ENCODE measurements at regions not wholly inside any gene's neighbourhood (a gene's known extent, or its start where the extent isn't known, plus 50 kb on each side); places are given as distances from the start of the nearest gene placed in this dataset.

DNA sequence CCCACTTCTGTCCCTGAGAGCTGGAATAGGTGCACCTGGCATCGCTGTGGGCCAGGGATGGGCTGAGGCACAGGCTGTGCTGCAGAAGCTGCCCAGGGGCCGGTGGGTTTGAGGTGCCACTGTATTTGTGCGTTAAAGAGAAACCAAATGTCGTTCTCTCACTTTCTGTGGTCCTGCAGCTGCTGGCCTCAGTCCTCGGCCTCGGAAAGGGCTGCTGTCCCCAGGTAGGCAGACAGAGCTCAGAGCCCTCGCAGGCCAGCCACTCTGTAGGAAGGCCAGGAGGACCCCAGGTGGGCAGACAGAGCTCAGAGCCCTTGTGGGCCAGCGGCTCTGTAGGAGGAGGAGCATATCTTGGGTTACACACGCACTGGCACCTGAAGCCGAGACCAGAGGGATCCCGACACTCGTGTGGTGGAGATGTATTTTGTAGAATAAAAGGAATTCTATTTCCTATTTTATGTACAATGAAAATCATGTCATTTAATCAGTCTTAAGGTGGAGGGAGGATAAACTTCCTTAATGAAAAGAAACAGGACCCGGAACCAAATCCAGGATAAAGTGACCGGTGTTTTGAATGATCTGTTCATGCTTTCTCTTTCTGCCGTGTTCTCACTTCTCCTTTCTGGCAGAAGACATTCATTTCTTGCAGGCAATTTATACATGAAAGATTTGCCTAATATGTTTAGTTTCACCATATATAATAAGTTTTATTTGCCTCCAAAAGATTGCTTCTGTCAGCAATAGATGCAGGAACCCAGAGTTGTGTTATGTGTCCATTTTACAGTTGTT lies 54.4 kb upstream of the HGFAC start:
- TF ChIP-seq, protein P1, sequence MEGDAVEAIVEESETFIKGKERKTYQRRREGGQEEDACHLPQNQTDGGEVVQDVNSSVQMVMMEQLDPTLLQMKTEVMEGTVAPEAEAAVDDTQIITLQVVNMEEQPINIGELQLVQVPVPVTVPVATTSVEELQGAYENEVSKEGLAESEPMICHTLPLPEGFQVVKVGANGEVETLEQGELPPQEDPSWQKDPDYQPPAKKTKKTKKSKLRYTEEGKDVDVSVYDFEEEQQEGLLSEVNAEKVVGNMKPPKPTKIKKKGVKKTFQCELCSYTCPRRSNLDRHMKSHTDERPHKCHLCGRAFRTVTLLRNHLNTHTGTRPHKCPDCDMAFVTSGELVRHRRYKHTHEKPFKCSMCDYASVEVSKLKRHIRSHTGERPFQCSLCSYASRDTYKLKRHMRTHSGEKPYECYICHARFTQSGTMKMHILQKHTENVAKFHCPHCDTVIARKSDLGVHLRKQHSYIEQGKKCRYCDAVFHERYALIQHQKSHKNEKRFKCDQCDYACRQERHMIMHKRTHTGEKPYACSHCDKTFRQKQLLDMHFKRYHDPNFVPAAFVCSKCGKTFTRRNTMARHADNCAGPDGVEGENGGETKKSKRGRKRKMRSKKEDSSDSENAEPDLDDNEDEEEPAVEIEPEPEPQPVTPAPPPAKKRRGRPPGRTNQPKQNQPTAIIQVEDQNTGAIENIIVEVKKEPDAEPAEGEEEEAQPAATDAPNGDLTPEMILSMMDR (IDR thresholded peaks at IDR 0.05; ENCODE audit: insufficient read depth, low read length, poor library complexity, severe bottlenecking), result no peak
- Histone ChIP-seq H3K27me3 (ENCODE audit: control insufficient read depth, insufficient read depth, low read length) (no peaks in the 10 kb centered on the region), H3K36me3 (ENCODE audit: control insufficient read depth, insufficient read depth, low read length) (no peaks in the 10 kb centered on the region), H3K4me3 (ENCODE audit: low read depth, low read length) (no peak overlapping the region)
- DNase-seq (ENCODE audit: low read depth), result no peak

DNA sequence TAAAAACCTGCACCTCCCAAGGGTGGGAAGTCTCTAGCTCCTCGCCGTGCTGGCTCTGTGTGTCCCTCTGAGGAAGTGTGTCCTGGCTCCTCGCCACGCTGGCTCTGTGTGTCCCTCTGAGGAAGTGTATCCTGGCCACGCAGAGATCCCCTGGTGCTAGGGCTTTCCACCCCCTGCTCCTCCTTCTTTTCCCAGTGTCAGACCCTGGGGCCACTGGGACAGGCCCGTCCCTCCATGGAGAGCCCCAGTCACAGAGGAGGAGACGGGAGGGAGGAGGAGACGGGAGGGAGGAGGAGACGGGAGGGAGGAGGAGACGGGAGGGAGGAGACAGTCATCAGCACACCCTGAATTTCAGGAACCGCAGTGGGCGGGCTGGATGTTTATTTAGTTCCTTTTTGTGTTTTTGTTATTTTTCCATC lies 53.8 kb upstream of the HGFAC start:
- TF ChIP-seq, protein P1 (IDR thresholded peaks at IDR 0.05; ENCODE audit: insufficient read depth, low read length, poor library complexity, severe bottlenecking), result no peak
- Histone ChIP-seq H3K36me3 (ENCODE audit: control insufficient read depth, insufficient read depth, low read length) (no peaks in the 10 kb centered on the region), H3K4me3 (ENCODE audit: low read depth, low read length) (no peak overlapping the region), H3K27me3 (ENCODE audit: control insufficient read depth, insufficient read depth, low read length) (no peaks in the 10 kb centered on the region)
- DNase-seq (ENCODE audit: low read depth), result no peak

DNA sequence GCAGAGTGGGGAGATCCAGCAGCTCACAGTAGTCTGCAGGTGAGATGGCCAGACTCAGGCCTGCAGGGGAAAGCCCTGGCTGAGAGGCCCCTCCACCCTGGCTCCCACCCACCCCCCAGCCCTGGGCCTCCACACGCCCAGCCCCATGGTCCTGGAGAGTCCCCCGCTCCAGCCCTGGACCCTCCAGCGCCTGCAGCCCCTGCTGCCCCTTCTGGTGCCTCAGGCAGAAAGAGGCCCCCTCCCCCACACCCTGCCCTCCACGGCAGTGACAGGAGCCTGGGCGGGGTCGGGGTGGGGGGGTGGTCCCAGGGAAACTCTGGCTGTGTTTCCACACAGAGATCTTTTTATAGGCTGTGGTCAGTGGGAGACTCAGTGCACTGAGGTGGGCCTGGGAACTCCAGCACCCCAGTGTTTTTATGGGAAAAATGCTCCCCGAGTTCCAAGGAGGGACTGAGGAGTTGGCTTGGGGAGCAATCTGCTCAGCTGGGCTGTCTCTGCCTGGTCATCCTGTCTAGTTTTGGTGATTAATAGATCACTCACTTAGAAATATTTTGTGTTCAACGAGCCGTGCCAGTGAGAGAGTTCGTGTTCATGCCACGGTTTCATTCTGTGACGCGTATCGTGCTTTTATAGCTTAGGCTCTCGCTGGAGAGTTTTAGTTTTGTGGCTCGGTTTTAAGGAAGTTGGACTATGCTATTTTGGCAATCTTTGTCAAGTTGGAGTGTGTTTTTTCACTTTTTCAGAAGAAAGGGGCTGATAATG lies 53.1 kb upstream of the HGFAC start:
- DNase-seq (ENCODE audit: low read depth), result peak; percentile 80
- Histone ChIP-seq H3K36me3 (ENCODE audit: control insufficient read depth, insufficient read depth, low read length) (no peaks in the 10 kb centered on the region), H3K4me3 (ENCODE audit: low read depth, low read length) (peak overlapping the region; percentile 14), H3K27me3 (ENCODE audit: control insufficient read depth, insufficient read depth, low read length) (no peaks in the 10 kb centered on the region)
- TF ChIP-seq, protein P1 (IDR thresholded peaks at IDR 0.05; ENCODE audit: insufficient read depth, low read length, poor library complexity, severe bottlenecking), result no peak

DNA sequence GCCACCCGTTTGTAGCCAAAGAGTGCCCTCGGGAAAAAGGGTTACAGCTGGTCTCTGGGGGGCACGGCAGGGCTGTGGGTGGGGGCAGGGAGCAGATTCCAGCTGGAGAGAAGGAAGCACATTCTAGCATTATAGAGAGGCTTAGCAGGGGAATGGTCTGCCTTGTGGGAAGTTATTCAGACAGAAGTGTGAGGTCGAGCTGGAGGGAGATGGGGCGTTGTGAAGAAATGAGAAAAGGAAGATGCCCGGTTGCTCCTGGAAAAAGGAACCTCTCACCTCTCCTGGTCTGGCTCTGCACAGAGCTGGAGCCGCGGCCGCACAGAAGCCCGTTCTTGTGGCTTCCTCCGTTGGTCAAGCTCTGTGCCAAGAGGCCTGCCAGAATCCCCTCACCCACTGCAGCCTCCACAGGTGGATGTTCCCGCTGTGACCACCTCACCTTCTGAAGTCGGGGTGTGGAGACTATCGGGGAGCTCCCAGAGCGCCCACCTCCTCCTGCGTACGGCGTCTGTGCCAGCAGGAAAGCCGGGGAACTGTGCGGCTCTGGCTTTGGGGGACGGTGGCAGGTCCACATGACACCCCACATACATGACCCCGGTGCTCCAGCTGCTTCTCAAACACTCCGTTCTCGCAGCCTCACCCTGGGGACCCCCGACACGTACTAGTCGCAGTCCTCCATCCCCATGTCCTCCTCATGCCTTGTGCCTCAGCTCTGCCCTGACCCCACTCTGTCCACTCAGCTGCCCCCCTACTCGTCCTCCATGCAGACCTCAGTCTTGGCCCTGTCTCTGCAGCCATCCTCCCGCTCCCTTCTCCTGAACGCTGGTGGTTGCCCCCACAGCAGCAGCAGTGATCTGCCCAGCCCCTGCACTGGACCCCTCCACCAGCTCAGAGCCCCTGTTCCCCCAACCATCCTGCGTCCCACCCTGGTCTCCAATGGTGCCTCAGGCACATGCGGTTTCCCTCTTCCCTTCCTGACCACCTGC lies 52.2 kb upstream of the HGFAC start:
- H3K36me3 ChIP-seq (ENCODE audit: control insufficient read depth, insufficient read depth, low read length), result no peaks in the 10 kb centered on the region
- peak overlapping the region; percentile 1 for H3K4me3 ChIP-seq (ENCODE audit: low read depth, low read length)
- TF ChIP-seq, protein P1 (IDR thresholded peaks at IDR 0.05; ENCODE audit: insufficient read depth, low read length, poor library complexity, severe bottlenecking), result no peak
- H3K27me3 ChIP-seq (ENCODE audit: control insufficient read depth, insufficient read depth, low read length), result no peaks in the 10 kb centered on the region
- DNase-seq (ENCODE audit: low read depth), result no peak

DNA sequence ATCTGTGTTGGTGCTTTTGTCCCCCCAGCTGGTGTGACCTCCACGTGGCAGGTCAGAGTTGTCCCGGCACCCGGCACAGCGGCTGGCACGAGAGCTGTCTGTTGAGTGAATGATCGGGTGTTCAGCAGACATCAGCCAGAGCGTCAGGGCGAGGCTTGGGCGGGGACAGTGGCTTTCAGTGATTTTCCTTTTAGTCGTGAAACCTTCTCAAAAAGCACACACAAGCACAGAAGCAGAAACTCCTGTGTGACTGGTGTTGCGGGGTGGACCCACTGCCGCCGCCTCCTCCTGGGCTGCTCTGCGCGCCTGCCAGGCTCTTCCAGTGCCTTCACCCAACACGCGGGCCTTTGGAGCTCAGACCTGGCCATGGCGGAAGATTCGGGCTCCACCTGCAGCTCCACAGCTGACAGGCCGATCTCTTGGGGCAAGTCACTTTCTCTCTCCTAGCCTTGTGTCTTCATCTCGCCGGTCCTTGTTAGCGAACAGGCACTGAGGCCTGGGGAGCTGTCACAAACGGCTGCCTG lies 51.4 kb upstream of the HGFAC start:
- TF ChIP-seq, protein P1 (IDR thresholded peaks at IDR 0.05; ENCODE audit: insufficient read depth, low read length, poor library complexity, severe bottlenecking), result no peak
- Histone ChIP-seq H3K27me3 (ENCODE audit: control insufficient read depth, insufficient read depth, low read length) (no peaks in the 10 kb centered on the region), H3K36me3 (ENCODE audit: control insufficient read depth, insufficient read depth, low read length) (no peaks in the 10 kb centered on the region), H3K4me3 (ENCODE audit: low read depth, low read length) (no peak overlapping the region)
- DNase-seq (ENCODE audit: low read depth), result no peak
